ENCODE measurements at regions not wholly inside any gene's neighbourhood (a gene's known extent, or its start where the extent isn't known, plus 50 kb on each side); places are given as distances from the start of the nearest gene placed in this dataset.

DNA sequence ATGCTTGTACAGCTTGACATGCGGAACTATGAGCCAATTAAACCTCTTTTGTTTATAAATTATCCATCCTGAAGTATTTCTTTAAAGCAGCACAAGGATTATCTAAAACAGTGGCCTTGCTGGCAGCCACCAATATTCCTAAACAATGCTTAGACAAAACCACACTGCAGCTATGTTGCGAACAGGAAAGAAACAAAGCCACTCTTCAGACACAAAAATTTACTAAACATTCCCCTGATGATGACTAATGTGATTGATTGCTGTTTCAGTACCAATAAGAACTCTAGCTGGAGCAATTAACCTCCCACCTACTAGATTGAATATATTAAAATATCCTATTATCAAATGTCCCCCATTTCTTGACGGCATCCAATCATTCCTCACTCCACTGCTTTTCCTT is 325.8 kb upstream of the REG3G start:
- ATAC-seq (no peak), DNase-seq (no peak)
- no peak overlapping the region for H3K27ac Mint-ChIP-seq
- no peaks in the 10 kb centered on the region for H3K4me1 Mint-ChIP-seq (ENCODE audit: low read depth)
- H3K9me3 Mint-ChIP-seq (ENCODE audit: insufficient read depth) = no peaks in the 10 kb centered on the region
- no peaks in the 10 kb centered on the region for H3K27me3 Mint-ChIP-seq (ENCODE audit: low read depth)
- ChIA-PET CTCF (no interaction called here), POLR2A (no interaction called here)
- H3K4me3 Mint-ChIP-seq = no peak overlapping the region
- no peaks in the 10 kb centered on the region for H3K36me3 Mint-ChIP-seq (ENCODE audit: low read depth)

DNA sequence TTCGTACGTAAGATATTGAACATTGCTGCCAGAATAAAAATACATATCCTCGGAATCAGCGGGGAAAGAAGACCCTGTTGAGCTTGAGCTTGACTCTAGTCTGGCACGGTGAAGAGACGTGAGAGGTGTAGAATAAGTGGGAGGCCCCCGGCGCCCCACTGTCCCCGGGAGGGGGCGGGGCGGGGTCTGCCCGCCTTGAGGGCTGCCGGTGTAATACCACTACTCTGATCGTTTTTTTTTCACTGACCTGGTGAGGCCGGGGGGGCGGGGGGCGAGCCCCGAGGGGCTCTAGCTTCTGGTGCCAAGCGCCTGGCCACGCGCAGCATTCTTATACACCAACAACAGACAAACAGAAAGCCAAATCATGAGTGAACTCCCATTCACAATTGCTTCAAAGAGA is 324.0 kb upstream of the REG3G start:
- Mint-ChIP-seq H3K27me3 (ENCODE audit: low read depth) (no peaks in the 10 kb centered on the region), H3K4me1 (ENCODE audit: low read depth) (no peaks in the 10 kb centered on the region), H3K27ac (no peak overlapping the region), H3K9me3 (ENCODE audit: insufficient read depth) (no peaks in the 10 kb centered on the region), H3K4me3 (no peak overlapping the region), H3K36me3 (ENCODE audit: low read depth) (no peaks in the 10 kb centered on the region)
- no peak for ATAC-seq
- DNase-seq = no peak
- POLR2A ChIA-PET = no interaction called here
- CTCF ChIA-PET = no interaction called here

DNA sequence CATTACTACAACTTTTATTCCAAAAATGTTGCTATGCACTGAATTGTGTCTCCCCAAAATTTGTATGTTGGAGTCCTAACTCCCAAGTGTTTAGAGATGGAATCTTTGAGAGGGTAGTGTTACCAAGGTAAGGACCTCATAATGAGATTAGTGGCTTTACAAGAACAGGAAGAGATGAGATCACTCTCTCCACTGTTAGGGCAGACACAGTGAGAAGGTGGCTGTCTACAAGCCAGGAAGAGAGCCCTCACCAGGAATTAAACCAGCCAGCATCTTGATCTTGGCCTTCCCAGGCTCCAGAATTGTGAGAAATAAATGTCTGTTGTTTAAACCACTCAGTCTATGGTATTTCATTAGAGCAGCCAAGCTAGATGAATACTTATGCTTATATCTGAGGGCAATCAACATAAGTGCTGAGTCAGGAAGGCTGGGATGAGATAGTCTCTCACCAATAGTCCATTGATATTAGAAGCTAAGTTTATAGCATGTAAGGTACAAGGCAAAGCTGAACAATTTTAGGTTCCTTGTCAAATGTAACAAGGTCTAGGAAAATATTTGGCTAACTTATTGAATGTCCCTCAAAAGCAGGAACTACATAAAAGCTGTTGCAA is 317.6 kb upstream of the REG3G start:
- CTCF ChIA-PET = no interaction called here
- Mint-ChIP-seq H3K4me3 (no peak overlapping the region), H3K9me3 (ENCODE audit: insufficient read depth) (peaks cover 4% of the 10 kb centered on the region), H3K36me3 (ENCODE audit: low read depth) (no peaks in the 10 kb centered on the region), H3K27me3 (ENCODE audit: low read depth) (no peaks in the 10 kb centered on the region), H3K4me1 (ENCODE audit: low read depth) (no peaks in the 10 kb centered on the region), H3K27ac (no peak overlapping the region)
- ATAC-seq = no peak
- POLR2A ChIA-PET = no interaction called here
- DNase-seq = no peak

DNA sequence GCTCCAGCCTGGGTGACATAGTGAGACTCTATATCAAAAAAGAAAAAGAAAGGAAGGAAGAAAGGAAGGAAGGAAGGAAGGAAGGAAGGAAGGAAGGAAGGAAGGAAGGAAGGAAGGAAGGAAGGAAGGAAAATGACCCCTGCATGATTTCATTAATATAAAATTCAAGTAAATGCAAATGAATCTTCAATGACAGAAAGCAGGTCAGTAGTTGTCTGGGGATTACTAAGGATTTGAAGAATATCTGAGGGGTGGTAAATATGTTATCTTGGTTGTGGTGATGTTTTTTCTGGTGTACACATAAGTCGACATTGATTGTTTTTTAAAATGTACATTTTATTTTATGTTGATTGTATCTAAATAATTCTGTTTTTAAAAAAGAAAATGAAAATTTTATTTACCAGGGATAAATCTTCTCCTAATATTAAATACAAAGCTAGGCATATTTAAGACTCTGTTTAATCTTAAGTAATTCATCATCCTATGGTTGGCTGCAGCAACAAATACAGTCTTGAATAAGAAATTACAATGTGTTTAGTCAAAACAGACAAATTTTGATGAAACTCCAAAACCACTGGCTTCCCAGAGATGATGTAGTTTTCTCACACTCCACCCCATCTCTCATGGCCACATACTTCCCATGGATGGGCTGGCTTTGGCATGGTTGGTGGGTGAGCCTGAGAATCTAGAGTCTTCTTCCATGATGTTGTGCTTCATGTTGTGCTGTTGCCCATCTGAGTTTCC is 314.7 kb upstream of the REG3G start:
- DNase-seq (no peak), ATAC-seq (no peak)
- Mint-ChIP-seq H3K27me3 (ENCODE audit: low read depth) (no peaks in the 10 kb centered on the region), H3K4me1 (ENCODE audit: low read depth) (no peaks in the 10 kb centered on the region), H3K4me3 (no peak overlapping the region), H3K36me3 (ENCODE audit: low read depth) (no peaks in the 10 kb centered on the region), H3K27ac (no peak overlapping the region), H3K9me3 (ENCODE audit: insufficient read depth) (peaks cover 9% of the 10 kb centered on the region)
- POLR2A ChIA-PET = no interaction called here
- CTCF ChIA-PET = no interaction called here

DNA sequence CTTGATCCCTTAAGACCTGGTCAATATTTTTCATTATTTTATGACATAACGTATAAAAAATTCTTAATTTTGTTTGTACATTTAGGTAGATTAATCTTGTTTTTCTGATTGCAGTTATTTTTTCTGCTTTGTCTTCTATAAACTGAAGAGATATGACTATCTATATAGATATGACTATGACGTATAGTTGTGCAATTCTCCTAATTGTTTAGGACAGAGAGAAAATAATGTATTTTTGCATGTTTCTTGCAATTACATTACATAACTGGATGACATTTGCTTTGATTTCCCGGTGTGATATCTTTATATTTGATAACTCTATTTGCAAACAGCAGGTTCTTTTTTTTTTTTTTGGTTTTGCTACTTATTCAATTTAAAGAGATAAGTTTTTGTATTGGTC is 310.2 kb upstream of the REG3G start:
- H3K4me1 Mint-ChIP-seq (ENCODE audit: low read depth) = no peaks in the 10 kb centered on the region
- CTCF ChIA-PET = no interaction called here
- H3K4me3 Mint-ChIP-seq = no peak overlapping the region
- DNase-seq (no peak), ATAC-seq (no peak)
- H3K9me3 Mint-ChIP-seq (ENCODE audit: insufficient read depth) = peaks cover 14% of the 10 kb centered on the region
- no peak overlapping the region for H3K27ac Mint-ChIP-seq
- no peaks in the 10 kb centered on the region for H3K27me3 Mint-ChIP-seq (ENCODE audit: low read depth)
- POLR2A ChIA-PET = no interaction called here
- H3K36me3 Mint-ChIP-seq (ENCODE audit: low read depth) = no peaks in the 10 kb centered on the region

DNA sequence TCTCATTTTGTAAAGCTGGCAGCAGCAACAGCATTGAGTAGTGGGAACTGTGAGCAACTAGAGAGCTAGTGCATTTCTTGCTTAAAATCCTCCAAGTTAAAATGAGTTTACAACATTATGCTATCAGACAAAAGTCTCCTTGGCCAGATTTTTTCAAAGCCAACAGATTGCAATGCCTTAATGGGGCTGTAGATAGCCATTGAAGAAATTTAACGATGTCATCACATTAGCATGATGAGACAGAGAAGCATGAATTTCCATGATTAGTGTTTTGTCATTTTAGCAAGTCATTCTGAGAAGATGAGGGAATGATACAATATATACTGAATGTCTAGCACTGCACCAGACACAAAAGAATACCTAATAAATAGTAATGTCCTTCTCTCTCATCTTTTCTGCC is 307.5 kb upstream of the REG3G start:
- POLR2A ChIA-PET = no interaction called here
- Mint-ChIP-seq H3K9me3 (ENCODE audit: insufficient read depth) (peaks cover 13% of the 10 kb centered on the region), H3K4me1 (ENCODE audit: low read depth) (no peaks in the 10 kb centered on the region), H3K27me3 (ENCODE audit: low read depth) (no peaks in the 10 kb centered on the region), H3K4me3 (no peak overlapping the region), H3K36me3 (ENCODE audit: low read depth) (no peaks in the 10 kb centered on the region), H3K27ac (no peak overlapping the region)
- ATAC-seq = no peak
- CTCF ChIA-PET = no interaction called here
- no peak for DNase-seq

DNA sequence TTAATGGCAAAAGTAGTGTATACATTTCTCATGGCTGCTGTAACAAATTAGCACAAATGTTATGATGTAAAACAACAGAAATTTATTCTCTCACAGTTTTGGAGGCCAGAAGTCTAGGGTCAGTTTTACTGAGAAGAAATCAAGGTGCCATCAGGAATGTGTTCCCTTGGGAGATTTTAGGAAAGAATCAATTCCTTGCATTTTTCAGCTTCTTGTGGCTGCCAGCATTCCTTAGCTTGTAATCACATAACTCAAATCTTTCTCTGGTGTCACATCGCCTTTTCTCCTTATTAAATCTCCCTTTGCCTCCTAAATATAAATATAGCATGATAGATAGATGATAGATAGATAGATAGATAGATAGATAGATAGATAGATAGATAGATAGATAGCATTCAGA is 307.0 kb upstream of the REG3G start:
- Mint-ChIP-seq H3K4me3 (no peak overlapping the region), H3K9me3 (ENCODE audit: insufficient read depth) (peaks cover 13% of the 10 kb centered on the region), H3K4me1 (ENCODE audit: low read depth) (no peaks in the 10 kb centered on the region), H3K27ac (no peak overlapping the region), H3K36me3 (ENCODE audit: low read depth) (no peaks in the 10 kb centered on the region), H3K27me3 (ENCODE audit: low read depth) (no peaks in the 10 kb centered on the region)
- ATAC-seq (no peak), DNase-seq (no peak)
- ChIA-PET CTCF (no interaction called here), POLR2A (no interaction called here)

DNA sequence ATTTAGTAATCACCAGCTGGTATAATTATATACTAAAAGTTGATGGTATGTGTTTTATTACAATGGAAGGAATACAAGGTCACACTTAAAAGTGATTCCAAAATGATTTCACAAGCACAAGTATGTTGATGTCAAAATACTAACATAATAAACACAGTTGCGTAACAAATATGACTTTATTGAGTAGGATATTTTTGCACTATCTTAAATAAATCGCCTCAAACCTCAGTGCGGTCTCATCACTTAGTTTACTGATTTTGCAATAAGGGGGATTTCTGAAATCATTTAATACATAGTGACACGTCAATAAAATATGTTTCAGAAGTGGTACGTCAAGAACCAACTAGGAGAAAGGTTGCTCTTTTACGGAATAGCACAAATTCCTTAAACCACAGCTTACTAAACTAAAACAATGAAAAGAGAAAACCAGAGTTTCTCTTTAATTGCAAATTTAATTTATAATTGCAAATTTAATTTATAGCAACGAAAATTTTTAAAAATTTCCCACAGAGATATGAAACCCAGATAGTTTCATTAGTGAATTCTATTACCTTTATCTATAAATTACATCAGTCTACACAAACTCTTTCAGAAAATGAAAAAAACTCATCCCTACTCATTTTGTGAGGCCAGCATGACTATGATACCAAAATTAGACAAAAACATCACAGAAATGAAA is 304.0 kb upstream of the REG3G start:
- CTCF ChIA-PET = no interaction called here
- no peak overlapping the region for H3K27ac Mint-ChIP-seq
- peaks cover 15% of the 10 kb centered on the region for H3K9me3 Mint-ChIP-seq (ENCODE audit: insufficient read depth)
- H3K36me3 Mint-ChIP-seq (ENCODE audit: low read depth) = no peaks in the 10 kb centered on the region
- POLR2A ChIA-PET = no interaction called here
- H3K27me3 Mint-ChIP-seq (ENCODE audit: low read depth) = no peaks in the 10 kb centered on the region
- DNase-seq (no peak), ATAC-seq (no peak)
- H3K4me1 Mint-ChIP-seq (ENCODE audit: low read depth) = no peaks in the 10 kb centered on the region
- no peak overlapping the region for H3K4me3 Mint-ChIP-seq

DNA sequence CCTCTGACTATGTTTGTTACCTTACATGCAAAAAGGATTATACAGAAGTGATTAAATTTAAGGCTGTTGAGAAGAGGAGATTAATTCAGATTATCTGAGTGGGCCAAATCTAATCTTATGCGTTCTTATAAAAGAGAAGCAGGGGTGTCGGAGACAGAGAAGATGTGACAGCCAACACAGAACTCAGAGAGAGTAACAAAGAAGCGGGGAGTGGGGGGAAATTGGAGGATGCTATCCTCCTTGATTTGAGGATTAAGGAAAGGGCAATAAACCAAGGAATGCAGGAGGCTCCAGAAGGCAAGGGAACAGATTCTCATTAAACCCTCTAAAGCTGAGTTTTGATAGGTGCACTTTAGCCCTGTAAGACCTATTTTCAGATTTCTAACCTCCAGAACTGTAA is 291.3 kb upstream of the REG3G start:
- H3K27me3 Mint-ChIP-seq (ENCODE audit: low read depth) = no peaks in the 10 kb centered on the region
- CTCF ChIA-PET = no interaction called here
- no peak for DNase-seq
- H3K9me3 Mint-ChIP-seq (ENCODE audit: insufficient read depth) = peaks cover 16% of the 10 kb centered on the region
- H3K36me3 Mint-ChIP-seq (ENCODE audit: low read depth) = no peaks in the 10 kb centered on the region
- no peak overlapping the region for H3K4me3 Mint-ChIP-seq
- POLR2A ChIA-PET = no interaction called here
- no peak overlapping the region for H3K27ac Mint-ChIP-seq
- no peaks in the 10 kb centered on the region for H3K4me1 Mint-ChIP-seq (ENCODE audit: low read depth)
- ATAC-seq = no peak

DNA sequence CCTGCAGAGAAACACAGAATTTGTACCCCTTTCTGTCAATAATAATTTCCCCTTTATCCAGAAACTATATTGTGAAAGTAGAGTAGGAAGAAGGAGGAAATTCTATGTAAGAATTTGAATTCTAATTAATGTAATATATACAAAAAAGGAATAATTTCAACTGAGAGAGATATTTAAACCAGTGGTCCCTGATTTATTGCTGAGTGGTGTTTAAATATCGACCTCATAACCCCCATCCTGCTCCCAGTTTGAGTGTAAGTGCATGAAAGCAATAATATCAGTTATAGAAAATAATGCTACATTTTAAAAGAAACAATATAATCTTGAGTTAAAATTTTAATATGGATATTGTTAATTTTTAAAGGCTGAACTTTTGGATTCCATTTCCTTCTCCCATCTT is 286.2 kb upstream of the REG3G start:
- no peak overlapping the region for H3K4me3 Mint-ChIP-seq
- H3K4me1 Mint-ChIP-seq (ENCODE audit: low read depth) = no peaks in the 10 kb centered on the region
- no peaks in the 10 kb centered on the region for H3K27me3 Mint-ChIP-seq (ENCODE audit: low read depth)
- POLR2A ChIA-PET = no interaction called here
- DNase-seq (no peak), ATAC-seq (no peak)
- peaks cover 9% of the 10 kb centered on the region for H3K9me3 Mint-ChIP-seq (ENCODE audit: insufficient read depth)
- CTCF ChIA-PET = no interaction called here
- H3K36me3 Mint-ChIP-seq (ENCODE audit: low read depth) = no peaks in the 10 kb centered on the region
- no peak overlapping the region for H3K27ac Mint-ChIP-seq

DNA sequence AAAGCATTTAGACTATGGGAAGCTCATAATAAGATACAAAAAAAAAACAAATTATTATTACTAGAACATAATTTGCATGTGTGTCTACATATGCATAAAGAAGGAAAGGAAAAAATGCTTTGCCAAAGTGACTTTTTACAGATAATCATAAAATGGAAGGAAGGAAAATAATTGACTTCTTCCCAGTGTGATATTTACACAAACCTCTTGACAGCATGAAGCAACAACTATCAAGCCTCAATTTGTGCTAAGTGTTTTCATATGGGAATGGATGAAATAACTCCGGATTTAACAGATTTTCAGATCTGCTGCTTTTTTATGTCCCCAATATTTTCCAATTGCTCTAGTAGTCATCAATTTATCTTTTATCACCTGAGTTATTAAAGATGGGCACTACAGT is 275.9 kb upstream of the REG3G start:
- Mint-ChIP-seq H3K36me3 (ENCODE audit: low read depth) (no peaks in the 10 kb centered on the region), H3K27ac (no peak overlapping the region), H3K4me1 (ENCODE audit: low read depth) (no peaks in the 10 kb centered on the region), H3K4me3 (no peak overlapping the region), H3K27me3 (ENCODE audit: low read depth) (no peaks in the 10 kb centered on the region), H3K9me3 (ENCODE audit: insufficient read depth) (peaks cover 9% of the 10 kb centered on the region)
- ATAC-seq (no peak), DNase-seq (no peak)
- ChIA-PET POLR2A (no interaction called here), CTCF (no interaction called here)

DNA sequence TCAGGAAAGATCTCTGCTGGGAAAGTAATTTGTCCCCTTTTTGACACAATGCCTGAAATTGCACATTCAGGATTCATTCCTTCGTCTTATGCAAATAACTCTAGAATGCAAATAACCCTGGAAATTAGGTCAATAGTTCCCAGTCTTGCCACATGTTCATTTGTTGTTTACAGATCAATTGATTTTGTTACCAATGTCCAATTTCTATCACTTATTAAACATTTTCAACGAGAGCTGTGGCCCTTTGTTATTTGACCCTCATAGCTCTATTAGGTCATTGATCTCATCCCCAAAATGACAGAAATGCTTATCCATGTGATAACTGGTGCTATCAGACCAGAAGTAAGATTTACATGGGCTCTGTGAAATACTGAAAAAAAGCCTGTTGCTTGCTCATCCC is 275.3 kb upstream of the REG3G start:
- H3K36me3 Mint-ChIP-seq (ENCODE audit: low read depth) = no peaks in the 10 kb centered on the region
- ATAC-seq (no peak), DNase-seq (no peak)
- no peak overlapping the region for H3K27ac Mint-ChIP-seq
- H3K9me3 Mint-ChIP-seq (ENCODE audit: insufficient read depth) = peaks cover 10% of the 10 kb centered on the region
- no peaks in the 10 kb centered on the region for H3K27me3 Mint-ChIP-seq (ENCODE audit: low read depth)
- H3K4me1 Mint-ChIP-seq (ENCODE audit: low read depth) = no peaks in the 10 kb centered on the region
- ChIA-PET POLR2A (no interaction called here), CTCF (no interaction called here)
- no peak overlapping the region for H3K4me3 Mint-ChIP-seq

DNA sequence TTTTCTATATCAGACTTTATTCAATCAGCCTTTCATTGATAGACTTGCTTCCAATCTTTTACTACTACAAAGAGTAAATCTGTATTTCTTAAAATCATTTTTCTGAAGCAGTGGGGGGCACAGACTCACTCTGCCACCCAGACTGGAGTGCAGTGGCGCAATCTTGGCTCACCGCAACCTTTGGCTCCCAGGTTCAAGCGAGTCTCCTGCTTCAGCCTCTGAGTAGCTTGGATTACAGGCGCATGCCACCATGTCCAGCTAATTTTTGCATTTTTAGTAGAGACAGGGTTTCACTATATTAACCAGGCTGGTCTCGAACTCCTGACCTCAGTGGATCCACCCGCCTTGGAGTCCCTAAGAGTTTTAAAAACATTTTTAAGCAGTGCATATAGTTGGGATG is 270.6 kb upstream of the REG3G start:
- Mint-ChIP-seq H3K36me3 (ENCODE audit: low read depth) (no peaks in the 10 kb centered on the region), H3K4me3 (no peak overlapping the region), H3K27ac (no peak overlapping the region), H3K27me3 (ENCODE audit: low read depth) (no peaks in the 10 kb centered on the region), H3K9me3 (ENCODE audit: insufficient read depth) (peaks cover 8% of the 10 kb centered on the region), H3K4me1 (ENCODE audit: low read depth) (no peaks in the 10 kb centered on the region)
- DNase-seq (no peak), ATAC-seq (no peak)
- CTCF ChIA-PET = no interaction called here
- POLR2A ChIA-PET = no interaction called here

Data from activated CD8-positive, alpha-beta T cell treated with anti-CD3 and anti-CD28 coated beads, Interleukin-2, amount 10 ng/mL, durations not matched to agents 7 days and 5 days (primary cell).